ENCODE measurements at regions not wholly inside any gene's neighbourhood (a gene's known extent, or its start where the extent isn't known, plus 50 kb on each side); places are given as distances from the start of the nearest gene placed in this dataset.

GRCh38 chr16:85994492-85995490 lies 95.8 kb downstream of the IRF8 start:
- TF ChIP-seq CTCF (IDR thresholded peaks at IDR 0.05; ENCODE audit: insufficient read depth, low read length) = no peak
- no peak overlapping the region for H3K4me3 ChIP-seq (ENCODE audit: low read depth, low read length)
- no peak for DNase-seq (ENCODE audit: low read depth)

GRCh38 chr16:85995541-85996423 lies 96.8 kb downstream of the IRF8 start:
- DNase-seq (ENCODE audit: low read depth) = no peak
- H3K4me3 ChIP-seq (ENCODE audit: low read depth, low read length) = no peak overlapping the region
- no peak for TF ChIP-seq CTCF (IDR thresholded peaks at IDR 0.05; ENCODE audit: insufficient read depth, low read length)

- no peak for TF ChIP-seq CTCF (IDR thresholded peaks at IDR 0.05; ENCODE audit: insufficient read depth, low read length)
- no peak for DNase-seq (ENCODE audit: low read depth)
- H3K4me3 ChIP-seq (ENCODE audit: low read depth, low read length) = no peak overlapping the region
Measured at GRCh38 chr16:85996843-85997242, 97.9 kb downstream of the IRF8 start.

GRCh38 chr16:85998171-85998867 lies 99.4 kb downstream of the IRF8 start:
- no peak for TF ChIP-seq CTCF (IDR thresholded peaks at IDR 0.05; ENCODE audit: insufficient read depth, low read length)
- no peak for DNase-seq (ENCODE audit: low read depth)
- no peak overlapping the region for H3K4me3 ChIP-seq (ENCODE audit: low read depth, low read length)

- no peak overlapping the region for H3K4me3 ChIP-seq (ENCODE audit: low read depth, low read length)
- DNase-seq (ENCODE audit: low read depth) = no peak
- no peak for TF ChIP-seq CTCF (IDR thresholded peaks at IDR 0.05; ENCODE audit: insufficient read depth, low read length)
Measured at GRCh38 chr16:85998868-85999729, 100.1 kb downstream of the IRF8 start.

All from fibroblast of the aortic adventitia (primary cell).